ENCODE measurements at regions not wholly inside any gene's neighbourhood (a gene's known extent, or its start where the extent isn't known, plus 50 kb on each side); places are given as distances from the start of the nearest gene placed in this dataset.

DNA sequence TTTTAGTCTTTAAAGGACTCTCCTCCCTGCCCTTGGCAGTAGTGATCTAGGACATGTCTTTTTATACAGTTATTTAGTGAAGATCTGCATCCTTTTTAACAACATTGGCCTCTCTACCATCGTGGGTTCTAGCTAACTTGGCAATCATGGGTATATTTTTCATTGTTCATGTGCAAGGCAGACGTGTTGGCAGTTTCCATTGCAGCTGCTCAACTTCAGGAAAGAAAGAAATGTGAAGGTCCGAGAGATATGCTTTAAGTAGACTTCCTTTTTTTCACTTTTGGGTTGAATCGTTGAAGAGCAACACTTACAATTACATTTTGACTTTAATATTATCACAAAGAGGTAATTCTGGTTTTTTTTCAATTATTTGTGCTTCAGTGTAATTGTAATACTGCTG is 172.6 kb downstream of the SATB1 start:
- no peak overlapping the region for H3K18ac ChIP-seq (ENCODE audit: extremely low read depth, low read length)
- FAIRE-seq = no peak

More for the DNA sequence above, 172.6 kb downstream of the SATB1 start:
- no peak overlapping the region for H4K8ac ChIP-seq (ENCODE audit: extremely low read depth, insufficient read depth, low read length)
- H3K36me3 ChIP-seq (ENCODE audit: control insufficient read depth in 2 of 4, insufficient read depth in 4 of 4, low read length in 3 of 4) = no peaks in the 10 kb centered on the region
- H3K4me2 ChIP-seq (ENCODE audit: insufficient read depth in 1 of 2, low read depth in 2 of 2, low read length in 2 of 2) = no peak overlapping the region
- no peak for DNase-seq (ENCODE audit: low read depth in 1 of 2, low spot score in 2 of 2)
- H3K79me2 ChIP-seq (ENCODE audit: control insufficient read depth in 1 of 2, insufficient read depth in 2 of 2, low read length in 2 of 2) = no peaks in the 10 kb centered on the region
- H2BK5ac ChIP-seq (ENCODE audit: low read depth, low read length) = no peak overlapping the region
- no peak overlapping the region for H2BK12ac ChIP-seq (ENCODE audit: low read depth, low read length)
- H3K23ac ChIP-seq (ENCODE audit: insufficient read length) = no peak overlapping the region
- CTCF ChIA-PET (ENCODE audit: partially characterized antibody) = no interaction called here
- H4K91ac ChIP-seq (replicated peaks; ENCODE audit: insufficient read length, low read length) = no peak overlapping the region
- no peak overlapping the region for H4K5ac ChIP-seq (ENCODE audit: insufficient read length, low read depth, low read length)
- no peak overlapping the region for H3K14ac ChIP-seq (ENCODE audit: insufficient read length)
- TF ChIP-seq JUN (IDR thresholded peaks at IDR 0.05; ENCODE audit: low read depth, low read length) = no peak
- no peak for TF ChIP-seq MAFK (IDR thresholded peaks at IDR 0.05; ENCODE audit: low read depth, low read length)
- TF ChIP-seq SP2 (IDR thresholded peaks at IDR 0.05; ENCODE audit: low read length) = no peak
- no peak for TF ChIP-seq KDM1A (IDR thresholded peaks at IDR 0.05; ENCODE audit: borderline replicate concordance, low read length)
- TF ChIP-seq SIN3A (conservative IDR thresholded peaks at IDR 0.05 in 1 of 2, IDR thresholded peaks at IDR 0.05 in 1 of 2; ENCODE audit: low read depth in 1 of 2, low read length in 2 of 2) = no peak
- TF ChIP-seq GABPA (IDR thresholded peaks at IDR 0.05; ENCODE audit: borderline replicate concordance, insufficient read depth, low read length) = no peak
- TF ChIP-seq TBP (IDR thresholded peaks at IDR 0.05; ENCODE audit: low read depth, low read length) = no peak
- TF ChIP-seq KDM5A (IDR thresholded peaks at IDR 0.05; ENCODE audit: low read length) = no peak
- H3K4ac ChIP-seq (replicated peaks; ENCODE audit: insufficient read length, low read depth, low read length) = no peak overlapping the region
- H2BK15ac ChIP-seq (ENCODE audit: low read length) = no peak overlapping the region
- no peaks in the 10 kb centered on the region for H3K79me1 ChIP-seq (ENCODE audit: low read depth, low read length)
- WGBS, 2 experiments (ENCODE audit: extremely low coverage in 1 of 2, insufficient coverage in 1 of 2, insufficient read length in 1 of 2, insufficient replicate concordance in 2 of 2, low coverage in 1 of 2, low lambda C conversion rate in 2 of 2, missing lambda C conversion rate in 1 of 2) = 83% methylated on average over 4 of the region's 4 CpGs; no CpG with 5 or more reads in 1 of the 2 experiments
- 0 out of 7 replicates have a peak, but pooled peaks cover 0 to under 1% (median 0%) of the 10 kb centered on the region in 4 experiments for H3K4me1 ChIP-seq (replicated peaks in 1 of 4; ENCODE audit: control insufficient read depth in 3 of 4, insufficient read depth in 4 of 4, low read length in 3 of 4)
- no peak overlapping the region for H3K27ac ChIP-seq (ENCODE audit: low read depth, low read length)
- no peak overlapping the region for H2AK5ac ChIP-seq (ENCODE audit: low read depth, low read length)
- POLR2A ChIA-PET (ENCODE audit: partially characterized antibody) = no interaction called here
- H2BK20ac ChIP-seq (ENCODE audit: low read length) = no peak overlapping the region
- no peak overlapping the region for H3K4me3 ChIP-seq (ENCODE audit: extremely low read depth in 1 of 4, insufficient read depth in 2 of 4, low read depth in 3 of 4, low read length in 4 of 4)
- H3K27me3 ChIP-seq (replicated peaks in 1 of 4; ENCODE audit: control insufficient read depth in 3 of 4, extremely low read depth in 1 of 4, insufficient read depth in 3 of 4, low read length in 3 of 4) = no peaks in the 10 kb centered on the region
- no peak overlapping the region for H2AFZ ChIP-seq (ENCODE audit: low read length)
- no peaks in the 10 kb centered on the region for H3K23me2 ChIP-seq (ENCODE audit: low read depth, low read length)
- no peak overlapping the region for H2BK120ac ChIP-seq (replicated peaks; ENCODE audit: low read depth, low read length)
- no peak overlapping the region for H3K9ac ChIP-seq (replicated peaks in 1 of 4; ENCODE audit: extremely low read depth in 1 of 4, low read depth in 3 of 4, low read length in 3 of 4)
- no peaks in the 10 kb centered on the region for H4K20me1 ChIP-seq (replicated peaks in 1 of 2; ENCODE audit: control insufficient read depth in 1 of 2, insufficient read depth in 2 of 2, low read length in 2 of 2)
- no peaks in the 10 kb centered on the region for H3K9me3 ChIP-seq (ENCODE audit: insufficient read depth in 2 of 2, low read depth in 1 of 2, low read length in 1 of 2)
- H3K56ac ChIP-seq (replicated peaks; ENCODE audit: insufficient read length, low read depth, low read length) = no peak overlapping the region

Data from H1 (cell line).